ENCODE measurements at regions not wholly inside any gene's neighbourhood (a gene's known extent, or its start where the extent isn't known, plus 50 kb on each side); places are given as distances from the start of the nearest gene placed in this dataset.
A peak's percentile ranks its signal among the peaks of the same experiment; 100 is the strongest.

GRCh38 chr10:10293481-10293951 lies 724.2 kb upstream of the CELF2 start:
- H3K4me1 ChIP-seq (ENCODE audit: control insufficient read depth, insufficient read depth, low read length) = no peaks in the 10 kb centered on the region
- no peak for TF ChIP-seq CTCF (IDR thresholded peaks at IDR 0.05)
- no peak overlapping the region for H3K27ac ChIP-seq (ENCODE audit: low read length)
- H3K27me3 ChIP-seq (ENCODE audit: control insufficient read depth, insufficient read depth, low read length) = no peaks in the 10 kb centered on the region
- H3K4me3 Mint-ChIP-seq = no peak overlapping the region
- no peaks in the 10 kb centered on the region for H3K4me1 Mint-ChIP-seq
- intact Hi-C loops (cut with micrococcal nuclease) = no loop called here
- no peaks in the 10 kb centered on the region for H3K27me3 Mint-ChIP-seq (ENCODE audit: low read depth in 2 of 2)
- H3K9me3 ChIP-seq (ENCODE audit: control insufficient read depth, insufficient read depth, low read length) = no peaks in the 10 kb centered on the region
- no peak overlapping the region for H3K4me3 ChIP-seq (ENCODE audit: low read length)
- H3K36me3 ChIP-seq (ENCODE audit: control insufficient read depth, insufficient read depth, low read length) = no peaks in the 10 kb centered on the region
- no peak overlapping the region for H3K27ac Mint-ChIP-seq
- H3K9me3 Mint-ChIP-seq = peaks cover 0 to 4% of the 10 kb centered on the region in 2 donors
- H3K36me3 Mint-ChIP-seq = no peaks in the 10 kb centered on the region
- ATAC-seq (no peak), DNase-seq (no peak)
- WGBS (ENCODE audit: insufficient coverage) = 56% methylated on average over 7 of the region's 7 CpGs

- 89% methylated on average over 8 of the region's 9 CpGs for WGBS (ENCODE audit: insufficient coverage)
- no peaks in the 10 kb centered on the region for H3K36me3 Mint-ChIP-seq
- peak in 1 of 3 donors; percentile 7 for ATAC-seq
- H3K27ac Mint-ChIP-seq = no peak overlapping the region
- H3K9me3 ChIP-seq (ENCODE audit: control insufficient read depth, insufficient read depth, low read length) = no peaks in the 10 kb centered on the region
- no peaks in the 10 kb centered on the region for H3K27me3 Mint-ChIP-seq (ENCODE audit: low read depth in 2 of 2)
- H3K9me3 Mint-ChIP-seq = peaks cover 0 to 2% of the 10 kb centered on the region in 2 donors
- no peak overlapping the region for H3K4me3 Mint-ChIP-seq
- H3K27me3 ChIP-seq (ENCODE audit: control insufficient read depth, insufficient read depth, low read length) = no peaks in the 10 kb centered on the region
- TF ChIP-seq CTCF (IDR thresholded peaks at IDR 0.05) = no peak
- H3K4me3 ChIP-seq (ENCODE audit: low read length) = no peak overlapping the region
- H3K4me1 ChIP-seq (ENCODE audit: control insufficient read depth, insufficient read depth, low read length) = no peaks in the 10 kb centered on the region
- intact Hi-C loops (cut with micrococcal nuclease) = no loop called here
- no peak for DNase-seq
- H3K36me3 ChIP-seq (ENCODE audit: control insufficient read depth, insufficient read depth, low read length) = no peaks in the 10 kb centered on the region
- H3K27ac ChIP-seq (ENCODE audit: low read length) = no peak overlapping the region
- H3K4me1 Mint-ChIP-seq = no peaks in the 10 kb centered on the region
Observed at GRCh38 chr10:10294184-10294880, 723.3 kb upstream of the CELF2 start.

GRCh38 chr10:10294881-10295529 lies 722.7 kb upstream of the CELF2 start:
- H3K4me3 ChIP-seq (ENCODE audit: low read length) = no peak overlapping the region
- H3K27me3 ChIP-seq (ENCODE audit: control insufficient read depth, insufficient read depth, low read length) = no peaks in the 10 kb centered on the region
- no peaks in the 10 kb centered on the region for H3K36me3 ChIP-seq (ENCODE audit: control insufficient read depth, insufficient read depth, low read length)
- Mint-ChIP-seq H3K36me3 (no peaks in the 10 kb centered on the region), H3K4me3 (no peak overlapping the region), H3K4me1 (no peaks in the 10 kb centered on the region), H3K27ac (no peak overlapping the region), H3K9me3 (peaks cover 0 to 2% of the 10 kb centered on the region in 2 donors), H3K27me3 (ENCODE audit: low read depth in 2 of 2) (no peaks in the 10 kb centered on the region)
- intact Hi-C loops (cut with micrococcal nuclease) = no loop called here
- TF ChIP-seq CTCF (IDR thresholded peaks at IDR 0.05) = no peak
- ATAC-seq = peak in 1 of 3 donors; percentile 36
- no peaks in the 10 kb centered on the region for H3K4me1 ChIP-seq (ENCODE audit: control insufficient read depth, insufficient read depth, low read length)
- no peak for DNase-seq
- H3K9me3 ChIP-seq (ENCODE audit: control insufficient read depth, insufficient read depth, low read length) = no peaks in the 10 kb centered on the region
- 92% methylated on average over 29 of the region's 29 CpGs for WGBS (ENCODE audit: insufficient coverage)
- no peak overlapping the region for H3K27ac ChIP-seq (ENCODE audit: low read length)
